Liver (tissue), 8 donors: ENCODE measurements at regions not wholly inside any gene's neighbourhood (a gene's known extent, or its start where the extent isn't known, plus 50 kb on each side); places are given as distances from the start of the nearest gene placed in this dataset.

Experiments
- DNase-seq: peaks from one replicate; pipeline ENCODE4 v3.0.0-alpha.2; 2017; ENCODE audit warnings: low spot score
- H3K27ac ChIP-seq, 2 donors: one replicate each; pipeline ENCODE4 v1.7.0; 2013; ENCODE audit warnings: inconsistent platforms in 2 of 2, low read length in 2 of 2, control low read depth in 1 of 2, low read depth in 1 of 2, mild to moderate bottlenecking in 1 of 2
- H3K27me3 ChIP-seq, 4 donors: one replicate each; pipeline versions ENCODE4 v1.6.1 to v1.7.0; 2013; ENCODE audit warnings: low read length in 3 of 4, inconsistent platforms in 1 of 4, mild to moderate bottlenecking in 1 of 4, moderate library complexity in 1 of 4; ENCODE audit not compliant: control insufficient read depth in 4 of 4, insufficient read depth in 4 of 4
- H3K36me3 ChIP-seq, 4 donors: one replicate each; pipeline versions ENCODE4 v1.6.1 to v1.7.0; 2013; ENCODE audit warnings: low read length in 3 of 4, mild to moderate bottlenecking in 3 of 4, low read depth in 1 of 4, moderate library complexity in 1 of 4; ENCODE audit not compliant: control insufficient read depth in 4 of 4, insufficient read depth in 3 of 4
- H3K4me1 ChIP-seq, 4 donors: one replicate each; pipeline versions ENCODE4 v1.6.1 to v1.7.0; 2013; ENCODE audit warnings: low read length in 3 of 4, mild to moderate bottlenecking in 3 of 4, moderate library complexity in 1 of 4; ENCODE audit not compliant: control insufficient read depth in 4 of 4, insufficient read depth in 4 of 4
- H3K4me3 ChIP-seq, 3 donors: one replicate each; pipeline versions ENCODE4 v1.6.1 to v1.7.0; 2013; ENCODE audit warnings: low read length in 3 of 3, control low read depth in 1 of 3, low read depth in 1 of 3, mild to moderate bottlenecking in 1 of 3
- H3K9ac ChIP-seq, 2 donors: one replicate each; pipeline ENCODE4 v1.7.0; 2013; ENCODE audit warnings: low read length in 2 of 2, mild to moderate bottlenecking in 2 of 2, moderate library complexity in 2 of 2, control low read depth in 1 of 2, low read depth in 1 of 2
- H3K9me3 ChIP-seq, 4 donors: one replicate each; pipeline versions ENCODE4 v1.6.1 to v1.7.0; 2013; ENCODE audit warnings: low read length in 3 of 4; ENCODE audit not compliant: control insufficient read depth in 4 of 4
- EGR1 ChIP-seq, 2 donors: IDR thresholded peaks; 2 replicates each; pipeline ENCODE4 v1.6.1; 2016 to 2018; ENCODE audit warnings: antibody characterized with exemption in 2 of 2, low read depth in 2 of 2
- FOXA1 ChIP-seq: IDR thresholded peaks from 2 replicates; pipeline ENCODE4 v1.6.1; 2016; ENCODE audit warnings: antibody characterized with exemption
- FOXA2 ChIP-seq: IDR thresholded peaks from 2 replicates; pipeline ENCODE4 v1.6.1; 2016; ENCODE audit warnings: antibody characterized with exemption
- GABPA ChIP-seq, 2 donors: IDR thresholded peaks in 1 of 2; conservative IDR thresholded peaks in 1 of 2; 2 replicates each; pipeline ENCODE4 v1.6.1; 2016; ENCODE audit warnings: antibody characterized with exemption in 2 of 2, mild to moderate bottlenecking in 1 of 2, moderate library complexity in 1 of 2
- HNF4A ChIP-seq, 2 donors: conservative IDR thresholded peaks; 2 replicates each; pipeline ENCODE4 v1.6.1; 2016; ENCODE audit warnings: antibody characterized with exemption in 2 of 2, mild to moderate bottlenecking in 2 of 2
- HNF4G ChIP-seq: IDR thresholded peaks from 2 replicates; pipeline ENCODE4 v1.6.1; 2016; ENCODE audit warnings: antibody characterized with exemption
- NR2F2 ChIP-seq: IDR thresholded peaks from 2 replicates; pipeline ENCODE4 v1.6.1; 2016; ENCODE audit warnings: antibody characterized with exemption
- RAD21 ChIP-seq, 2 donors: IDR thresholded peaks; 2 replicates each; pipeline ENCODE4 v1.6.1; 2016; ENCODE audit warnings: antibody characterized with exemption in 2 of 2, mild to moderate bottlenecking in 2 of 2
- RXRA ChIP-seq, 2 donors: IDR thresholded peaks; 2 replicates each; pipeline ENCODE4 v1.6.1; 2017 to 2018; ENCODE audit warnings: antibody characterized with exemption in 2 of 2, mild to moderate bottlenecking in 1 of 2
- SP1 ChIP-seq: IDR thresholded peaks from 2 replicates; pipeline ENCODE4 v1.6.1; 2018; ENCODE audit warnings: antibody characterized with exemption, mild to moderate bottlenecking
- TAF1 ChIP-seq: conservative IDR thresholded peaks from 2 replicates; pipeline ENCODE4 v1.6.1; 2016; ENCODE audit warnings: antibody characterized with exemption, mild to moderate bottlenecking
- YY1 ChIP-seq: IDR thresholded peaks from 2 replicates; pipeline ENCODE4 v1.6.1; 2016; ENCODE audit warnings: antibody characterized with exemption, mild to moderate bottlenecking
- WGBS: extraction: QIAGEN DNeasy Blood & Tissue Kit; methylation state at CpG from one replicate; pipeline ENCODE4 v1.1.7; 2013; 5-methylcytosine and 5-hydroxymethylcytosine counted together
- TF ChIP-seq, protein P1 (sequence below): IDR thresholded peaks from 2 replicates; pipeline ENCODE4 v1.6.1; 2016; ENCODE audit warnings: antibody characterized with exemption
- TF ChIP-seq, protein P2 (sequence below): IDR thresholded peaks from 2 replicates; pipeline ENCODE4 v1.6.1; 2016; ENCODE audit warnings: antibody characterized with exemption, mild to moderate bottlenecking
- TF ChIP-seq, protein P3 (sequence below): IDR thresholded peaks from 2 replicates; pipeline ENCODE4 v1.6.1; 2016; ENCODE audit warnings: antibody characterized with exemption
- TF ChIP-seq, protein P4 (sequence below): fragments of 150-350 bp; IDR thresholded peaks from 2 replicates; pipeline ENCODE4 v1.5.1; 2017; ENCODE audit warnings: improper control_type of control experiment, low read depth, low read length; ENCODE audit not compliant: missing input control
- TF ChIP-seq, protein P5 (sequence below): IDR thresholded peaks from 2 replicates; pipeline ENCODE4 v1.6.1; 2016; ENCODE audit warnings: antibody characterized with exemption
- donor health status: healthy.
- donor health status: healthy.
- donor health status: healthy.
- donor health status: healthy.
- donor health status: healthy.

DNA sequence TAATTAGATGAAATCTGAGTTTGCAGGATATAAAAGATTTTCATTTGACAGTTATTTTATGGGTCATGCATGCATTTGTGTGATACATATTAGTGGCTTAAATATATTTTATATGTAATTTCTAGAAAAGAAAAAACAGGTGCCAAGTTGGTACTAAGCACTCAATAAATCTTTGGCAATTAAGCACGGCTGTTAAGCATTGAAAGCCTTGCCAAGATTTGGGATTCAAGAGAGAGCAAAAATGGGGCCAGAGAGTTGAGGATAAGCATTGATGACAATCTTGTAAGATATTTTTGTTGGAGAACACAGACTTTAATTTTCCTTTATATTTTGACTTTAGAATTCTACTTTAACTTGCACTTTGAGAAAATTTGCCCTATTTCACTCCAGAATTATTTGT lies 249.8 kb upstream of the MAD2L1 start:
- no peaks in the 10 kb centered on the region for H3K4me1 ChIP-seq
- no peaks in the 10 kb centered on the region for H3K36me3 ChIP-seq
- H3K4me3 ChIP-seq, result no peak overlapping the region
- no peak overlapping the region for H3K27ac ChIP-seq
- DNase-seq, result no peak
- no peaks in the 10 kb centered on the region for H3K27me3 ChIP-seq
- WGBS, result 63% methylated on average over 1 of the region's 1 CpG
- no peak overlapping the region for H3K9ac ChIP-seq
- no peaks in the 10 kb centered on the region for H3K9me3 ChIP-seq
- TF ChIP-seq, protein P1, sequence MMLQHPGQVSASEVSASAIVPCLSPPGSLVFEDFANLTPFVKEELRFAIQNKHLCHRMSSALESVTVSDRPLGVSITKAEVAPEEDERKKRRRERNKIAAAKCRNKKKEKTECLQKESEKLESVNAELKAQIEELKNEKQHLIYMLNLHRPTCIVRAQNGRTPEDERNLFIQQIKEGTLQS, result no peak
- TF ChIP-seq SP1, result no peak
- TF ChIP-seq NR2F2, result no peak
- no peak for TF ChIP-seq YY1
- no peak for TF ChIP-seq HNF4G
- TF ChIP-seq, protein P2, sequence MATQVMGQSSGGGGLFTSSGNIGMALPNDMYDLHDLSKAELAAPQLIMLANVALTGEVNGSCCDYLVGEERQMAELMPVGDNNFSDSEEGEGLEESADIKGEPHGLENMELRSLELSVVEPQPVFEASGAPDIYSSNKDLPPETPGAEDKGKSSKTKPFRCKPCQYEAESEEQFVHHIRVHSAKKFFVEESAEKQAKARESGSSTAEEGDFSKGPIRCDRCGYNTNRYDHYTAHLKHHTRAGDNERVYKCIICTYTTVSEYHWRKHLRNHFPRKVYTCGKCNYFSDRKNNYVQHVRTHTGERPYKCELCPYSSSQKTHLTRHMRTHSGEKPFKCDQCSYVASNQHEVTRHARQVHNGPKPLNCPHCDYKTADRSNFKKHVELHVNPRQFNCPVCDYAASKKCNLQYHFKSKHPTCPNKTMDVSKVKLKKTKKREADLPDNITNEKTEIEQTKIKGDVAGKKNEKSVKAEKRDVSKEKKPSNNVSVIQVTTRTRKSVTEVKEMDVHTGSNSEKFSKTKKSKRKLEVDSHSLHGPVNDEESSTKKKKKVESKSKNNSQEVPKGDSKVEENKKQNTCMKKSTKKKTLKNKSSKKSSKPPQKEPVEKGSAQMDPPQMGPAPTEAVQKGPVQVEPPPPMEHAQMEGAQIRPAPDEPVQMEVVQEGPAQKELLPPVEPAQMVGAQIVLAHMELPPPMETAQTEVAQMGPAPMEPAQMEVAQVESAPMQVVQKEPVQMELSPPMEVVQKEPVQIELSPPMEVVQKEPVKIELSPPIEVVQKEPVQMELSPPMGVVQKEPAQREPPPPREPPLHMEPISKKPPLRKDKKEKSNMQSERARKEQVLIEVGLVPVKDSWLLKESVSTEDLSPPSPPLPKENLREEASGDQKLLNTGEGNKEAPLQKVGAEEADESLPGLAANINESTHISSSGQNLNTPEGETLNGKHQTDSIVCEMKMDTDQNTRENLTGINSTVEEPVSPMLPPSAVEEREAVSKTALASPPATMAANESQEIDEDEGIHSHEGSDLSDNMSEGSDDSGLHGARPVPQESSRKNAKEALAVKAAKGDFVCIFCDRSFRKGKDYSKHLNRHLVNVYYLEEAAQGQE, result no peak
- TF ChIP-seq, protein P3, sequence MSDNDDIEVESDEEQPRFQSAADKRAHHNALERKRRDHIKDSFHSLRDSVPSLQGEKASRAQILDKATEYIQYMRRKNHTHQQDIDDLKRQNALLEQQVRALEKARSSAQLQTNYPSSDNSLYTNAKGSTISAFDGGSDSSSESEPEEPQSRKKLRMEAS, result no peak
- no peak for TF ChIP-seq EGR1 (IDR thresholded peaks at IDR 0.05; ENCODE audit: low read depth in 2 of 2)
- TF ChIP-seq GABPA (IDR thresholded peaks at IDR 0.05 in 1 of 2, conservative IDR thresholded peaks at IDR 0.05 in 1 of 2), result no peak
- TF ChIP-seq, protein P4, sequence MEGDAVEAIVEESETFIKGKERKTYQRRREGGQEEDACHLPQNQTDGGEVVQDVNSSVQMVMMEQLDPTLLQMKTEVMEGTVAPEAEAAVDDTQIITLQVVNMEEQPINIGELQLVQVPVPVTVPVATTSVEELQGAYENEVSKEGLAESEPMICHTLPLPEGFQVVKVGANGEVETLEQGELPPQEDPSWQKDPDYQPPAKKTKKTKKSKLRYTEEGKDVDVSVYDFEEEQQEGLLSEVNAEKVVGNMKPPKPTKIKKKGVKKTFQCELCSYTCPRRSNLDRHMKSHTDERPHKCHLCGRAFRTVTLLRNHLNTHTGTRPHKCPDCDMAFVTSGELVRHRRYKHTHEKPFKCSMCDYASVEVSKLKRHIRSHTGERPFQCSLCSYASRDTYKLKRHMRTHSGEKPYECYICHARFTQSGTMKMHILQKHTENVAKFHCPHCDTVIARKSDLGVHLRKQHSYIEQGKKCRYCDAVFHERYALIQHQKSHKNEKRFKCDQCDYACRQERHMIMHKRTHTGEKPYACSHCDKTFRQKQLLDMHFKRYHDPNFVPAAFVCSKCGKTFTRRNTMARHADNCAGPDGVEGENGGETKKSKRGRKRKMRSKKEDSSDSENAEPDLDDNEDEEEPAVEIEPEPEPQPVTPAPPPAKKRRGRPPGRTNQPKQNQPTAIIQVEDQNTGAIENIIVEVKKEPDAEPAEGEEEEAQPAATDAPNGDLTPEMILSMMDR, result no peak
- no peak for TF ChIP-seq TAF1
- no peak for TF ChIP-seq FOXA1
- TF ChIP-seq, protein P5, sequence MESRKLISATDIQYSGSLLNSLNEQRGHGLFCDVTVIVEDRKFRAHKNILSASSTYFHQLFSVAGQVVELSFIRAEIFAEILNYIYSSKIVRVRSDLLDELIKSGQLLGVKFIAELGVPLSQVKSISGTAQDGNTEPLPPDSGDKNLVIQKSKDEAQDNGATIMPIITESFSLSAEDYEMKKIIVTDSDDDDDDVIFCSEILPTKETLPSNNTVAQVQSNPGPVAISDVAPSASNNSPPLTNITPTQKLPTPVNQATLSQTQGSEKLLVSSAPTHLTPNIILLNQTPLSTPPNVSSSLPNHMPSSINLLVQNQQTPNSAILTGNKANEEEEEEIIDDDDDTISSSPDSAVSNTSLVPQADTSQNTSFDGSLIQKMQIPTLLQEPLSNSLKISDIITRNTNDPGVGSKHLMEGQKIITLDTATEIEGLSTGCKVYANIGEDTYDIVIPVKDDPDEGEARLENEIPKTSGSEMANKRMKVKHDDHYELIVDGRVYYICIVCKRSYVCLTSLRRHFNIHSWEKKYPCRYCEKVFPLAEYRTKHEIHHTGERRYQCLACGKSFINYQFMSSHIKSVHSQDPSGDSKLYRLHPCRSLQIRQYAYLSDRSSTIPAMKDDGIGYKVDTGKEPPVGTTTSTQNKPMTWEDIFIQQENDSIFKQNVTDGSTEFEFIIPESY, result no peak

DNA sequence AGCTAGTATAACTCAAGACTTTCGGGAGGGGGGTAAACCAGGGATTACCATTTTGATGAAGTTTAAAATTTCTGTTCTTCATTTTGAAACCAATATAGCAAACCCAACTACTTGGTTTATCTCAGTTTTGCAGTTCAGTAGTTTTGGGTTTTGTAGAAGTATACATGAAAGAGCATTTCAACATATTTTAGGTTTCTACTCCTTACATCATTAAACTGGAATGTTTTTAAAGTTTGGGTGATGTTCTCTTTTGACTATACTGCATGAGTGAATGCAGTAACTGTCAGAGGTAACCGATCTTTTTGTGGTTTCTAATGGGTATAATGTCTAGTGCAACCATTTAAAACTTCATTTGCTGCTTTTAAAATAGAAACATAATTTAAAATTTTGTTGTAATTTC lies 248.3 kb upstream of the MAD2L1 start:
- H3K27me3 ChIP-seq, result no peaks in the 10 kb centered on the region
- no peaks in the 10 kb centered on the region for H3K36me3 ChIP-seq
- H3K9ac ChIP-seq, result no peak overlapping the region
- DNase-seq, result no peak
- no peak overlapping the region for H3K27ac ChIP-seq
- no peaks in the 10 kb centered on the region for H3K9me3 ChIP-seq
- H3K4me3 ChIP-seq, result no peak overlapping the region
- H3K4me1 ChIP-seq, result no peaks in the 10 kb centered on the region
- 72% methylated on average over 2 of the region's 2 CpGs for WGBS
- TF ChIP-seq HNF4A (conservative IDR thresholded peaks at IDR 0.05) (no peak), RXRA (IDR thresholded peaks at IDR 0.05) (no peak), EGR1 (IDR thresholded peaks at IDR 0.05; ENCODE audit: low read depth in 2 of 2) (no peak), FOXA2 (no peak), RAD21 (IDR thresholded peaks at IDR 0.05) (no peak), FOXA1 (no peak)
- TF ChIP-seq, protein P5, result no peak
- TF ChIP-seq, protein P2, result no peak
- TF ChIP-seq, protein P3, result no peak
